CD4-positive, alpha-beta T cell treated with Interleukin-4 for 1 hour (primary cell): ENCODE measurements at regions not wholly inside any gene's neighbourhood (a gene's known extent, or its start where the extent isn't known, plus 50 kb on each side); places are given as distances from the start of the nearest gene placed in this dataset.

Experiments
- DNase-seq, 2 donors: peaks; one replicate each; pipeline ENCODE4 v3.0.0-alpha.2; 2020 to 2022

GRCh38 chr6:142500250-142500786, 198.5 kb downstream of the ADGRG6 start:
- no peak for DNase-seq

- DNase-seq: no peak
Observed at GRCh38 chr6:142501795-142502194, 200.0 kb downstream of the ADGRG6 start.

- no peak for DNase-seq
Observed at GRCh38 chr6:142507065-142507464, 205.3 kb downstream of the ADGRG6 start.

- no peak for DNase-seq
Observed at GRCh38 chr6:142510211-142510610, 208.4 kb downstream of the ADGRG6 start.

GRCh38 chr6:142518126-142518525, 216.3 kb downstream of the ADGRG6 start:
- DNase-seq: no peak

- no peak for DNase-seq
Observed at GRCh38 chr6:142518761-142519160, 217.0 kb downstream of the ADGRG6 start.

GRCh38 chr6:142521791-142522190, 220.0 kb downstream of the ADGRG6 start:
- no peak for DNase-seq

GRCh38 chr6:142523515-142524375, 221.9 kb downstream of the ADGRG6 start:
- DNase-seq: no peak

GRCh38 chr6:142530566-142530965, 228.8 kb downstream of the ADGRG6 start:
- DNase-seq: no peak

GRCh38 chr6:142531727-142532126, 229.9 kb downstream of the ADGRG6 start:
- DNase-seq: no peak

- no peak for DNase-seq
Observed at GRCh38 chr6:142534076-142534475, 232.3 kb downstream of the ADGRG6 start.

- no peak for DNase-seq
Observed at GRCh38 chr6:142534484-142534883, 232.7 kb downstream of the ADGRG6 start.

- DNase-seq: peak in 1 of 2 donors; percentile 4
Observed at GRCh38 chr6:142537612-142538478, 236.0 kb downstream of the ADGRG6 start.

- no peak for DNase-seq
Observed at GRCh38 chr6:142542704-142543233, 241.0 kb downstream of the ADGRG6 start.

- DNase-seq: no peak
Observed at GRCh38 chr6:142543606-142544005, 241.8 kb downstream of the ADGRG6 start.

GRCh38 chr6:142544199-142544838, 242.5 kb downstream of the ADGRG6 start:
- DNase-seq: no peak

GRCh38 chr6:142545147-142545546, 243.3 kb downstream of the ADGRG6 start:
- DNase-seq: no peak

GRCh38 chr6:142548566-142548965, 246.8 kb downstream of the ADGRG6 start:
- no peak for DNase-seq

- no peak for DNase-seq
Observed at GRCh38 chr6:142550310-142551063, 248.7 kb downstream of the ADGRG6 start.

- peak in 1 of 2 donors; percentile 33 for DNase-seq
Observed at GRCh38 chr6:142551274-142551811, 249.5 kb downstream of the ADGRG6 start.

GRCh38 chr6:142558786-142559185, 257.0 kb downstream of the ADGRG6 start:
- DNase-seq: no peak
